ENCODE measurements at regions not wholly inside any gene's neighbourhood (a gene's known extent, or its start where the extent isn't known, plus 50 kb on each side); places are given as distances from the start of the nearest gene placed in this dataset.

DNA sequence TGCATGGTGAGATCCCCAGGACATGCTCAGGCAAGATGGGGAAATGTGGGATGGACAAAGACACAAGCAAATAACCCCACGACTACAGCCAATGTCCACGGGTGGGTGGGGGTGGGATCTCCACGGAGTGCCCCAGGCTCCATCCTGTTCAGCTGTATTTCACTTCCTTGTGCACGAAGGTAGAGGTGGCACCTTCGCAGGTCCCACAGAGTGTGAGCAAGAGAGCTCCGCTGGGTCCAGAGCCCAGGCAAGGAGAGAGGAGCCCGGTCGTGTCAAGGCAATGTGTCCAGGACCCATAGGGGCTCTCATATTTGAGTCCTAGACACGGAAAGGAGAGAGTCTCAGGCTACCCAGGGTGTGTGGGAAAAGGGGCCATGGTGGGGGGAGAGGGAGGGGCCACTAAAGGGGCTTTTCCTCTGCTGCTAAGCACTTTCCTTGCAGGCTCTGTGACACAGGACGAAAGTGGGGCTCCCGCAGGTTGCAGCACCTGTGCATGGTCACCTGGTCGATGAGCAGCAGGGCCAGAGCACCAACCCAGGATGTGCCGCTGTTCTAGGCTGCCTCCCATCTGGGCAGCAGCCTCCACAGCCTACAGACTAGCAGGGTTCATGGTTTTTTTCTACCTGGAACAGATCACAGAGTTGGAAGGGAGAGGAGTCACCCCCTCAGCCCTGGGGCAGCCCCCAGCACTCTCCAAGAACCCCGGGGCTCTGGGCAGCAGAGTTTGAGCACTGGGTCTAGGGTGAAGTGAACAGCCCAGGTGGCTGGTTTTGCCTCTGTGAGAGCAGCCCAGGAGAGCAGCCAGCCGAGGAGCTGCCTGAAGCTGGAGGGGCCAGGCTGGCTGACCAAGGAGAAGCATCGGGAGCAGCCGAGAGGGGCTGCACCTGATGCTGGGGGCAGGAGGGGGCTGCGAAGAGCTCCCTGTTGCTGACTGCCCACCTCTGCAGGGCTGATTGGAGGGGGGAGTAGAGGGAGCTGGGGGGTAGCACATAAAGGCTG lies 100.7 kb upstream of the MVB12B start:
- DNase-seq: no peak

DNA sequence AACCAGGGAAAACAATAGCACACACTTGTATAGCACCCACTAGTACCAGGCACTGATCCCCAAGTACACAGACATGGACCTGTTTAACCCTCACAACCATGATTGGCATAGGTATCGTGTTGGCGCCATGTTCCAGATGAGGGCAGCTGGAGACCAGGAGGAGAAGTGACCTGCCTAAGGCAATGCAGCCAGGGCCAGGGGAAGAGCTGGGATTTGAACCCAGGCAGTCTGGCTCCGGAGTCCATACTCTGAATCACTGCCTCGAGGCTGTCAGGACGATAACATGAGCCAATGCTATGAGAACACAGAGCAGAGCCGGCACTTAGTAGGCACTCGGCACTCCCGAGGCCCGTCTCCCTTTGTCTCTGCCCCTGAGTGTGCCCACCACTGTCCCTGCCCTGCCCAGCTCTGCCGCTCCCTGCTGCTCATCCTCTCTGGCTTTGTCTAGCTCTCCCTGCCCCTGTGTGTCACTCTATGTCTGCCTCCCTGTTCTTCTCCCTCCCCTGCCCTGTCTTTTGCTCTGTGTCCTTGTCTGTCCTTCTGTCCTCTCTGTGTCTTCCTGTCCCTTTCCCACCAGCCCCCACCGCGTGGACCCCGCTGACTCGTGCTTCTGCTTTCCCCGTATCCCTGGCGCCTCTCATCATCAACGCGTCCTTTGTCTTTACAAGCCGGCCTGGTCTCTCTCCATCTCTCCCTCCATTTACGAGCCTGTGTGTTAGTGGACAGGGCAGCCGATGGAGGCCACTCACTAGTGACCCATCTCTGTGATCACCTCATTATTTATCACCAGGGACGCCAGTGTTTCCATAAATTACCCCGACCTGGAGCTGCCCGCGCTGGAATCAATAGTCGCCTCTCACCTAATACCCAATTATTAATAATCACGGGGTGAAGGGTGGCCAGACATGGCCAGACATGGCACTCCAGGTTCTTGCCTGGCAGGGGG lies 99.4 kb upstream of the MVB12B start:
- no peak for DNase-seq

DNA sequence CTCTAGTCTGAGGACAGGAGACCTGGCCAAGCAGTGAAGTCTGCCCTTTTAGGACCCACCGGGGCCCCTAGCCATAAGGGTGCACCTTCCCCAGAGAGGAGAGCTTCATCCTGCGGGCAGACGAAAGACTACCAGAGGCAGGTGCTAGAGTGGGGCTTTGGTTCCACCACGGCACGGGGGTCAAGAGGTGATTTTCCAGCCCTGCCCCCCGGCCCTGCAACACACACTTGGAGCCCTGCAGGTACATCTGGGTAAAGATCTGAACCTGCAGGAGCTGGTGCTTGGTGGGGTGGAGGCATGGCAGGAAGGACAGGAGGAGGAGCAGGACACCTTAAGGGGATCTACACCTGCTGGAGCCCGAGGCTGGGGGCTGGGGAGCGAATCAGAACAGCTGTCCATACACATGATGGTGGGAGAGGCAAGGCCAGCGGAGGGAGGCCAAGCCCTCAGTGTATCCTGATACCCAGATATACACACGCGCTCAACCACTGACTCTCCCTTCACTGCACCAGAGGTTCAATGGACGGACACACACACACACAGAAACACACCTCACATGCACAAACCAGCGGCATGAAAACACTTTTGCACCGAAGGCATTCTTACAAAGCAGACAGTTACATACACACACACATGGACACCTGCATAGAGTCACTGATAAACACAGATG lies 98.4 kb upstream of the MVB12B start:
- DNase-seq: no peak

DNA sequence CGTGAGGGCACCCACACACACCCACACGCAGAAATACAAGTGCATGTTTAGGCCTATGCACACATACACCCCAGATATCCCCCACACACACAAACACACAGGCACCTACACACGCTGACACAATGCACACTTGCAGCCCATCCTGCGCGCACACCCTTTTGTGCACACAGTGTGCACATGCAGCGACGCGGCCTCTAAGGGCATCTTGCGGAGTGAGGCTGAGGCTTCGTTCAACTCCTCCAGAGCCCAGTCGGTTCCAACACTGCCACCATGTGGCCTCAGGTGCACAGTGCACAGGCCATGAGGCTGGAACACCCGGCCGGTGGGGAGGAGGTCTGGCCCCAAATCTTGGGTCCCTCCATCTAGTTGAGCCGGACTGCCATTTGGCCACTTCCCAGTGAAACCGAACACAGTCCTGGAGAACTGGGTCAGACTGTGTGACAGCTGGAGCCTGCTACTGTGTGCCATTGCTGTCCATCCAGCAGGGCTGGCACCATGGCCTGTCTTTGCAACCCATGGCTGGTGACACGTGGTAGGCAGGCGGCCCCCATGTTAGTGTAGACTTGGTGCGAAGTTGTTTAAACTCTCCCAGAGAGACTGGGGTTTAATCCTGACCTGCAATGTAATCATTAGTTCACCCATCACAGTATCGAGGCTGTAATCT lies 97.7 kb upstream of the MVB12B start:
- DNase-seq: peak; percentile 28

DNA sequence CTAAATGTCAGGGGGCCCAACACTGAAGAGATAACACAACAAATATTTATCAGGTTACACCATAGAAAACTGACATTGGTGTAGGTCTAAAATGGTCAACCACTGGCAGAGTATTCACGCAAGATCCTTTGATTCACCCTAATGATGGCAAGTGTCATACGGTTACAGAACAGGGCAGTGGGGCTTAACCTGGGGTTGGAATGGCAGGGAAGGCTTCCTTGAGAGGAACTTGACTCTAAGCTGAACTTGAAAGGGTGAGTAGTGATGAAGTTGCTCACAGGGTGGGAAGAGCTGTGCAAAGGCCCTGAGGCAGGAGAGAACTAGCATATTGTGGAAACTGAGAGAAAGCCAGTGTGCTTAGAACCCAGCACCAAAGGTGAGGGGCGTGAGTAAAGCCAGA lies 97.1 kb upstream of the MVB12B start:
- DNase-seq: no peak

DNA sequence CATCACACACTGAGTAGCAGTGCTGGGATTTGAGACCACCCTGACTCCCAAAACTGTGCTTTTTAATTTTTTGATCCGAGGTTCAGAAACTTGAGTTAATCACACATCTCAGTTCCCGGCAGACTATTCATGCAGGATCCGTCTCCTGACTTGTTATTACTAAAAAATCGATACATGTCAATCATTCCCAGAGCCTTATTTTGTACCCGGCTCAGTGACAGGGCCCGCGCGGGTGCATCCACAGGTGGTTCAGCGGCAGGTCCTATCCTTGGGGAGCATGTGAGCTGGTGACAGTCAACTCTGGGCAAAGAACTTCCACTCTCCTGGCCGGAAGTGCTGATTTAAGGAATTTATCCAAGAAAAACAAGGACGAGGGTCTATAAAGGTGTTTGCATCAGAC lies 95.9 kb upstream of the MVB12B start:
- DNase-seq: no peak

DNA sequence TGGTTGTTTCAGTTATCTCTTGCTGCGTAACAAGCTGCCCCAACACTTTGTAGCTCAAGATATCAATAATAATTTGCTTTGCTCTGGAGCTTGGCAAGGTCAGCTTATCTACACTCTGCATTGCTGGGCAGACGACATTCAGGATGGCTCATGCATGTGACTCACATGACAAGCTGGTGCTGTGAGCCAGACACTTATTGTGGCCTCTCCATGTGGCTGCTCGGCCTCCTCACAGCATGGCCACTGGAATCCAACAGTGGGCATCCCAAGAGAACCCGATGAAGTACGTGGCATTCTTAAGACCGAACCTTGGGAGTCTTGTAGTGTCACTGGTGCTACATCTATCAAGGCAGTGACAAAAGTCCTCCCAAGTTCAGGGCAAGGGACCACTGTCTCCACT lies 94.2 kb upstream of the MVB12B start:
- no peak for DNase-seq

DNA sequence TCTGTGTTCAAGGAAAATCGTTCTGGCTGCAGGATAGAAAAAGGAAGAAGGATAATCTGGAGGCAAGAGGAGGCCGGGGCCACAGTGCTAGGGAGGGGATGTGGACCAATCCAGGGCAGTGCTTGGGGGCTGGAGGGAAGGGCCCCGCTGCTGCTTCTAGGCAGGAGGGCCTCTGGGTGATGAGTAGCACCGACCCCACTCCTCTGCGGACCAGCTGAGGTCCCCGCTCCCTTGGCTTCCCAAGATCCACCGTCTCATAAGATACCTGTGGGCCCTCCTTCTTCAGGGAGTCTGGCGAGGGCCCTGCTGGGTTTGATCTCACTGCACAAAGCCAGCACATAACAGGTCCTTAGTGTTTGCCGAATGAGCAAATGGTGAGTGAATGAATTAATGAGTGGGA lies 93.5 kb upstream of the MVB12B start:
- no peak for DNase-seq

DNA sequence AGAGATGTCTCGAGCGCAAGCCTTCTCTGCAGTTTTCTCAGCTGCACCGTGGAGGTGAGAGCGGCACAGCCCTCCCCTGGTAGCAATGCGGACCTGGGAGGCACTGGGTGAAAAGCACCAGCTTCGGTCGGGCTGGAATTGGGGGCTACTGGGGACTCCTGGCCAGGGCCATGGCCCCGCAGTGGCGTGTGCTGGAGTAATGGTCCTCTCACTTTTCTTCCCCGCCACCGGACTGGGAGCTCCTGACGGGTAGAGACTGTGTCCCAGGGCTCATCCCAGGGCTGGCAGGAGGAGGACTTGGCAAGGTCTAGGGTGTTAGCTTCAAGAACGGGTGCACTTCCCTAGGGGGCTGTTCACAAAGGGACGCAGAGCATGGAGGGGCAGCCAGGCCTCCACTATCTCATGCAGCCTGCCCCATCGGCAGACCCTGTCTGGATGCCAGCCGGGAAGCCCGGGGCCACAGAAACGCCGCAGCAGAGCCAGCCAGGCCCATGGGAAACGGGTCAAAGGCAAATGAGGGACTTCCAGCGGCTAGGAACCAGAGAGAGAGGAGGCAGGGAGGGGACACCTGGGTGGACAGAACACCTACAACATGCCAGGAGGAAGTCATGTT lies 92.6 kb upstream of the MVB12B start:
- DNase-seq: no peak

DNA sequence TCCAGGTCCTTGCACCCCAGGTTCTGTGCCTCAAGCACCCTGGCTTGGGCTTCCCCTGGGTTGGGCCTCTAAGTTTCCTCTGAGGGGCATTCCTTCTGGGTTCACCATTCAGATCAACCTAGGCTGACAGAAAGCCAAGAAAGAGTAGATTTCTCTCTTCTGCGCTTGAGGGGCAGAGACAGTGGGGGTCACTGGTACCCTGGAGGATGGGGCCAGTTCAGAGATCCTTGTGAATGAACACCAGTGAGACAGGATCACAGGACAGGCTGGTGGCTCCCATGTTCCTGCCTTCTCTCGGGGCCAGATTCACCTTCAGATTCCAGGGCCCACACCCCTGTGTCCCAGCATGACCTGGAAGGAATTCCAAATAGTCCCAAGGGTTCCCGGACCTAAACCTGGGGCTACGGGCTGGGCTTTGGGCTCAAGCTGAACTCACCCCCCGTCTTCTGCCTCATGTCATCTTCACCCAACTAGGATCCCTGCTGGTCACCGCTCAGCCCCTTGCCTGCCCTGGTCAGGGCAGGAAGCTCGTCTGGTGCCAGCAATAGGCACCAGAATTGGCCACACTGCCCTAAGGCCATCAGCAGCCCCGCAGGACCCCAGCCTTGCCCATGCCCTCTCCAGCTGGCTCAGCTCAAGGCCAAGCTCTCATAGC lies 91.8 kb upstream of the MVB12B start:
- DNase-seq: no peak

DNA sequence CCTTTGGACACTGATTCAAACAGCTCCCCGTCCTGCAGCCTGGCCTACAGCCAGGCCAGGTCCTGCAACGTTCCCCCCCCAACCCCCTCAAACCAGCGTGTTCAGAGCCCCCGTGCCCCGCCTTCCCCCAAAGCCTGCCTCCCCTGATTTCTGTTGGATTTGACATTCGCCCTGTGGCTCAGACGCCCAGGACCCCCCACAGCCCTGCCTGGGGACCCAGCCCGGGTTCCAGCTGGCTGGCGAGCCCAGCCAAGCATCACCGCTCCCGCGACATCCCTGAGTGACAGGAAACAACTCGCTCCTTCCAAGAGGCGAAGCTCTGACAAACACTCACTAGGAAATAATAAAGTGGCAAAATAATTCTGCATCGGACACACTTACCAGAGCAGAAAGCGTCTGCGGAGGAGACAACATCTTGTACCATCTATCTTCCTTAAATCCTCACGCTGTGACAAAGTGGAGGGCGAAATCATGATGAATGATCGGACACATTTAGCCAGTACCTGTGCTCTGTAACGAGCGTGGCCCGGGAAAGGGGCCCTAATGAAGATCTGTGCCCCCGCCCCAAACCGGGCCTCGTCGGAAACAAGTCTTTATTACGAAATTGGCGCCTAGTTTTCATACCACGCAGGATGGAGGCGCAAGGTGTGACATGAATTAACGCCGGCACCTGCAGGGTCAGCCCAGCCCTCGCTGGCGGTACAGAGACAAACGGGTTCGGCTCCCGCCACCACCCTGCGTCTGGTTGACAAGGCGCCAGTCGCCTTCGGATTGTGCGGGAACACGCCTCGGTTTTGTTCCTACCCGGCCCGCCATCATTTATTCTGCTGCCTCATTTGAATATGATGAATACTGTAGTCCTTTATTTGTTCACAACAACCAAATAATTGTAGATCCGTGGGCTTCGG lies 91.0 kb upstream of the MVB12B start:
- no peak for DNase-seq

DNA sequence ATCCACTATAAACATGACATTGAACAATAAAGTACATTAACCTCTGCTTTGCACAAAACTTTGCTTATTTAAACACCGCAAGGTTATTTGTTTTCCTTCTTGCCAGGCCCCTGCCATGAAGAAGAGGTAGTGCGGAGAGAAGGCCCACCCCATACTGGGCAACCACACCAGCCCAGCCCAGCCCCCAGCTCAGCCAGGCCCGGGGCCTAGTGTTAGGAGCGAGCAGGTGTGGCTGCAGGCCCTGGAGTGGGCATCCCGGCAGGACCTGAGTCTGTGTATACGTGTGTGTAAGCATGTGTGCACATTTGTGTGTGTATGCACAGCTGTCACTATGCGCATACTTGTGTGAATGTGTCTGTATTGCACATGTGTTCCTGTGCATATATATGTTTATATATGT lies 90.4 kb upstream of the MVB12B start:
- DNase-seq: no peak

DNA sequence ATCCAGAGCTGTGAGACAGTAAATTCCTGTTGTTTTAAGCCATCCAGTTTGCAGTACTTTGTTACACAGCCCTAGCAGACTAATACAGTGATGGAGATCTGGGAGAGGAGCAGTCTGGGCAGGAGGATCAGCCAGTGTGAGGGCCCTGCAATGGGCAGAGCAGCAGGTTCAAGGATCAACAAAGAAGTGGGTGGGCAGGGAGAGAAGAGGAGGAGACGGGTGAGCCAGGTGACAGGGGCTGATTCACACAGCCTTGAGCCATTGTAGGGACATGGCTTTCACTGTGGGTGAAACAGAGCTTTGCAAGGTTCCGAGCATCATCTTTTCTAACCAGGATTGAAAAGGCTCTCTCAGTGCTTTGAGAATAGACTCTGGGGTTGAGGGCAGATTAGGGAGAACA lies 88.2 kb upstream of the MVB12B start:
- no peak for DNase-seq

DNA sequence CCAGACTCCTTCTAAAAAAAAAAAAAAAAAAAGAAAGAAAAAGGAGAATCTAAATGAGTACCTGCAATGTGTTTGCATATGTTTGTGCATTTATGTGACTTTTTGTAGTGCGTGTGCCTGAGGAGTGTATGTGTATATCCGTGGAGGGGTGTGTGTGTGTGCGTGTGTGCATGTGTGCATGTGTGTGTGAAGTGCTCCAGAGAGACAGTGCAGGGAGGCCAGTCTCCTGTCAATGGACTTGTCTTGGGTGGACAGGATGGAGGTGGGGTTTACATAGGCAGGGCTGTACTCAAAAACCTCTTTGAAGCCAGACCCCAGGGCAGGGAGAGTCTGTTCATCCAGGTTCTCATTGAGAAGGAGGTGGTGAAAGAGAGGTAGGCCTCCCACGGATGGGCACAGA lies 87.1 kb upstream of the MVB12B start:
- DNase-seq: no peak

DNA sequence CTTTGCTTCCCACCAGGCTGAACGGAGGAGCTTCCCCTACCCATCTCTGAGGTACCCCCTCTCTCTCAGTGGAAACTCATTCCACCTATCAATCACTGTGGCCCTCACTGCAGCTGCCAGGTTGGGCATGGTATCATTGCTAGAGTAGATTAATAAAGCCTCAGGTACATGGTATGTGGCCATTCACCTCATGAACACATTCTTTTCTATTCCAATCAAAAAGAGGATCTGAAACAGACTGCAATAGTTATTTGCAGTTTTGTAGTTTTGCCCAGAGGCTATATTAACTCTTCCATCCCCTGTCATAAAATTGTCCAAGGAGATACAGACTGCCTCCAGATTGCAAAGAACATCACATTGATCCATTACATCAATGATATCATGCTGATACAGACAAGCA lies 85.8 kb upstream of the MVB12B start:
- no peak for DNase-seq

DNA sequence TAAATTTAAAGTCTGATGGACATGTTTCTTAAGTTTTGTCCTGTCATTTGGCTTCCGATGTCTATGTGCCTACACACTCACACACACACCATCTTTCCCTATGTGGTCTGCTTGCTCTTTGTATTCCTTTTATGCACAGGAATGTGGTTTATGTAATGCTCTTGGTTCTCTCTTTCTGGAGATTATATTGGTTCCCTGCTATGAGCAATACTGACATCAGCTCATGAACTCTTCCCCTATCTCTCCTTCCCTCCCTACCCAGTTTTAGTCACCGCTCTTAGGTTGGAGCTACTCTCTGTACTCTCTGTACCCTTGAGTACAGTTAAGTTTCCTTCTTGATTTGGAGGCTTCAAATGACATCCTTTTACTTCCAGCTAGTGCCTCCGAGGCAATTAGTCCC lies 77.9 kb upstream of the MVB12B start:
- no peak for DNase-seq

DNA sequence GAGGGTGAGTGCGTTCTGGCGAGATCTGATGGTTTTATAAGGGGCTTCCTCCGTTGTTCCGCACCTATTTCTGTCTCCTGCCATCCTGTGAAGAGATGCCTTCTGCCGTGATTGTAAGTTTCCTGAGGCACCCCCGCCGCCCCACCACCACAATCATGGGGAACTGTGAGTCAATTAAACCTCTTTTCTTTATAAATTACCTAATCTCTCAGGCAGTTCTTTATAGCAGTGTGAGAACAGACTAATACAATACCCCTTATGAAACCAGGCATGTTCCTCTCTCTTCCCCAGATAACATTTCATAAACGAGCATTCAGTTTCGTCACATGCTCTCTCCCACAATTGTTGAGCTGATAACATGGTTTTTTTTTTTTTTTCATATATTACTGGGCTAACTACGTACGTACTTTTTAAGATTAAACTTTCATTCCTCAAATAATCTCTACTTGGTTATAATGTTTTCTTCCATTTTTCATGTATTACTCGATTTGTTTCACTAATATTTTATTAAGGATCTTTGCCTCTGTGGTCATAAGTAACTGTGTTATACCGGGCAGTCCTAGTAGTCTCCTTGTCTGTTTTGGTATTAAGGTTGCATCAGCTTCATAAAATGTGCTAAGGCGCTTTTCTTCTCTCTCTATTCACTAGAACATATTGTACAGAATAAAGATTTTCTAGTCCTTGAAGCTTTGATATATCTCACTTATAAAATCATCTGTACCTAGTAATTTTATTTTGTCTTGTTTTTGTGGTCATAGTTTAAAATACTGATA lies 64.9 kb upstream of the MVB12B start:
- DNase-seq: no peak

DNA sequence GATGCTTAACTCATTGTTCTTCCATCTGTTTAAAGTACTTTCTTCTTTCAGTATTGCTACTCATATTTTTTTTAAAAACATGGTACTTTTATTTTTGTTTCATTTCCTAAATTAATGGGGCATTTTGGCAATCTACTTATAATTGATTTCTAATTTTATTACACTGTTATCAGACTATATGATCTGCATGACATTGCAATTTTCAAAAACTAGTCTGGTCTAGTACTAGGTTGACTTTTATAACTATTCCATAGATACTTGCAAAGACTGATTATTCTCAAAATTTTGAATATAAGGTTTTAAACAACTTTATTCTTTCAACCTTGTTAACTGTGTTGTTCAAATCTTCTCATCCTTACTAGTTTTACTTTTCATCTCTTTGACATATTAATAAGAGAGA lies 63.9 kb upstream of the MVB12B start:
- DNase-seq: no peak

DNA sequence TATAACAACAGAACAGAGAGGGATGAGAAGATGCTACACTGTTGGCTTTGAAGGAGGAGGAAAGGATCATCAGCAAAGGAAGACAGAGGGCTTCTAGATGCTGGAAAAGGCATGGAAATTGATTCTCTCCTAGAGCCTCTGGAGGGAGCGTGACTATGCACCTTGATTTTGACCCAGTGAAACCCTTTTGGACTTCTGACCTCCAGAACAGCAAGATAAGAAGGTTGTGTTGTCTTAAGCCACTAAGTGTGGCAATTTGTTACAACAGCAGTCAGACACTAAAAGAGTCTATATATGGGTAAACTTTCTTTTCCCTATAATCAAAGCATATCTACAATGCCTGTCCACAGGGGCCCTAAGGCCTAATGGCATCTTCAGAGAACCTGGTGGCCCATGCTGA lies 56.1 kb upstream of the MVB12B start:
- DNase-seq: no peak
